PC-9 (cell line): ENCODE measurements at regions not wholly inside any gene's neighbourhood (a gene's known extent, or its start where the extent isn't known, plus 50 kb on each side); places are given as distances from the start of the nearest gene placed in this dataset.

ENCODE experiments used
- BruUV-seq: library from RNA; stranded (reverse); fragments of 400-500 nt; replicated peaks from 2 replicates; lab custom pipeline; 2021; lab: Mats Ljungman, UMichigan
- CTCF ChIA-PET: fragments of 300-600 bp; sonication (Branson Sonifier 250); formaldehyde crosslinking; loops from one replicate; lab custom pipeline; 2022; ENCODE audit warnings: antibody characterized with exemption; lab: Charles Lee
- POLR2A ChIA-PET: fragments of 300-600 bp; sonication (Branson Sonifier 250); formaldehyde crosslinking; loops from one replicate; lab custom pipeline; 2022; ENCODE audit warnings: antibody characterized with exemption; ENCODE audit not compliant: unreplicated experiment; lab: Charles Lee
- DNase-seq, 2 experiments: peaks; one replicate each; pipeline versions ENCODE4 v3.0.0 to v3.0.0-alpha.2; 2015 to 2022; ENCODE audit warnings: mixed read lengths in 1 of 2
- H2AFZ ChIP-seq: fragments of 200-600 bp; sonication (generic); 2 replicates; pipeline ENCODE4 v1.8.1; 2017; ENCODE audit warnings: antibody characterized with exemption
- H3F3A ChIP-seq: fragments of 200-600 bp; sonication (generic); 2 replicates; pipeline ENCODE4 v1.8.1; 2017; ENCODE audit warnings: antibody characterized with exemption, mild to moderate bottlenecking, low read depth; ENCODE audit not compliant: insufficient read depth
- H3K27ac ChIP-seq: fragments of 200-600 bp; sonication (generic); 2 replicates; pipeline ENCODE4 v1.6.1; 2016; ENCODE audit warnings: mixed run types
- H3K27me3 ChIP-seq: fragments of 200-600 bp; sonication (generic); 2 replicates; pipeline ENCODE4 v1.6.1; 2016; ENCODE audit warnings: low read depth, mixed run types; ENCODE audit not compliant: insufficient read depth
- H3K36me3 ChIP-seq: fragments of 200-600 bp; sonication (generic); 2 replicates; pipeline ENCODE4 v1.6.1; 2016; ENCODE audit warnings: low read depth, mixed run types
- H3K4me1 ChIP-seq: fragments of 200-600 bp; sonication (generic); replicated peaks from 2 replicates; pipeline ENCODE4 v1.6.1; 2016; ENCODE audit warnings: mixed run types; ENCODE audit not compliant: insufficient read depth
- H3K4me2 ChIP-seq: fragments of 200-600 bp; sonication (generic); 2 replicates; pipeline ENCODE4 v1.6.1; 2017; ENCODE audit warnings: mixed run types
- H3K4me3 ChIP-seq: fragments of 200-600 bp; sonication (generic); 2 replicates; pipeline ENCODE4 v1.6.1; 2016; ENCODE audit warnings: mixed run types
- H3K79me2 ChIP-seq: fragments of 200-600 bp; sonication (generic); 2 replicates; pipeline ENCODE4 v1.6.1; 2017; ENCODE audit warnings: low read depth, mixed run types
- H3K9me2 ChIP-seq: fragments of 200-600 bp; sonication (generic); 2 replicates; pipeline ENCODE4 v1.8.1; 2017; ENCODE audit warnings: mild to moderate bottlenecking; ENCODE audit not compliant: insufficient read depth
- H3K9me3 ChIP-seq: fragments of 200-600 bp; sonication (generic); 2 replicates; pipeline ENCODE4 v1.8.1; 2016; ENCODE audit warnings: low read depth; ENCODE audit not compliant: insufficient read depth
- H4K20me1 ChIP-seq: fragments of 200-600 bp; sonication (generic); 2 replicates; pipeline ENCODE4 v1.8.1; 2017; ENCODE audit not compliant: insufficient read depth
- EZH2 ChIP-seq: fragments of 200-600 bp; sonication (generic); IDR thresholded peaks from 2 replicates; pipeline ENCODE4 v1.8.0; 2017; ENCODE audit warnings: antibody characterized with exemption, low read depth
- intact Hi-C: fragments of 100-400 bp; cut with micrococcal nuclease; formaldehyde crosslinking; loops from one replicate; pipeline ENCODE4 v1.10.0; 2022; ENCODE audit not compliant: unreplicated experiment
- TF ChIP-seq, protein P1 (sequence below): fragments of 200-600 bp; sonication (generic); conservative IDR thresholded peaks from 2 replicates; pipeline ENCODE4 v1.6.1; 2017; ENCODE audit warnings: mixed run types, antibody characterized with exemption, mild to moderate bottlenecking, moderate library complexity

GRCh38 chr11:115736146-115736545 is 231.9 kb upstream of the CADM1 start:
- TF ChIP-seq, protein P1, sequence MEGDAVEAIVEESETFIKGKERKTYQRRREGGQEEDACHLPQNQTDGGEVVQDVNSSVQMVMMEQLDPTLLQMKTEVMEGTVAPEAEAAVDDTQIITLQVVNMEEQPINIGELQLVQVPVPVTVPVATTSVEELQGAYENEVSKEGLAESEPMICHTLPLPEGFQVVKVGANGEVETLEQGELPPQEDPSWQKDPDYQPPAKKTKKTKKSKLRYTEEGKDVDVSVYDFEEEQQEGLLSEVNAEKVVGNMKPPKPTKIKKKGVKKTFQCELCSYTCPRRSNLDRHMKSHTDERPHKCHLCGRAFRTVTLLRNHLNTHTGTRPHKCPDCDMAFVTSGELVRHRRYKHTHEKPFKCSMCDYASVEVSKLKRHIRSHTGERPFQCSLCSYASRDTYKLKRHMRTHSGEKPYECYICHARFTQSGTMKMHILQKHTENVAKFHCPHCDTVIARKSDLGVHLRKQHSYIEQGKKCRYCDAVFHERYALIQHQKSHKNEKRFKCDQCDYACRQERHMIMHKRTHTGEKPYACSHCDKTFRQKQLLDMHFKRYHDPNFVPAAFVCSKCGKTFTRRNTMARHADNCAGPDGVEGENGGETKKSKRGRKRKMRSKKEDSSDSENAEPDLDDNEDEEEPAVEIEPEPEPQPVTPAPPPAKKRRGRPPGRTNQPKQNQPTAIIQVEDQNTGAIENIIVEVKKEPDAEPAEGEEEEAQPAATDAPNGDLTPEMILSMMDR: no peak
- TF ChIP-seq EZH2: no peak
- Histone ChIP-seq H3K36me3 (no peaks in the 10 kb centered on the region), H3K27ac (no peak overlapping the region), H3K9me2 (no peaks in the 10 kb centered on the region), H2AFZ (no peak overlapping the region), H3K27me3 (peaks cover 44% of the 10 kb centered on the region), H3K4me3 (no peak overlapping the region), H4K20me1 (peaks cover 3% of the 10 kb centered on the region; the same call in 1 of the 2 replicates), H3K4me2 (no peak overlapping the region), H3K79me2 (no peaks in the 10 kb centered on the region), H3K4me1 (no peaks in the 10 kb centered on the region), H3F3A (no peaks in the 10 kb centered on the region), H3K9me3 (no peaks in the 10 kb centered on the region)
- no peak for DNase-seq
- ChIA-PET CTCF (no interaction called here), POLR2A (no interaction called here)
- no TSS peak for BruUV-seq
- intact Hi-C loops: no loop called here

DNA sequence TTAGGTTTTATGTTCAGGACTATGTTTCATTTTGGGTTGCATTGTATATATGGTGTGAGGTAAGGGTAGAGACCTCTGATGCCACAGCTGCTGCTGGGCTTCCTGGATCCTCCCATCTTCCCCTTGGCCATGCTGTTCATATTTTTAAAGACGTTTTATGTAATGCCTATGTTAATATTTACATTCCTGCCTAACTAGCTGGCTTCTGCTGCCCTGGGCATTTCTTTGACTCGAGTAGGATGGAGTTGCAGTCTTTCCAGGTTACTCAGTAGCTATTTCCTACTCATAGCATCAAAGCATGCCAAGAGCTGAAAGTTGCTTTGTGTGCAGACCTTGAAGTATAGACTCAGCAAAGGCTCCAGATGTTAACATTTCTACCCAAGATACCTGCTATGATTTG is 220.5 kb upstream of the CADM1 start:
- Histone ChIP-seq H3K9me3 (no peaks in the 10 kb centered on the region), H3K36me3 (no peaks in the 10 kb centered on the region), H3K4me2 (no peak overlapping the region), H3K4me1 (no peaks in the 10 kb centered on the region), H4K20me1 (no peaks in the 10 kb centered on the region), H2AFZ (no peak overlapping the region), H3K27me3 (peaks cover 8% of the 10 kb centered on the region; the same call in 1 of the 2 replicates), H3F3A (no peaks in the 10 kb centered on the region), H3K9me2 (no peaks in the 10 kb centered on the region), H3K79me2 (no peaks in the 10 kb centered on the region), H3K4me3 (no peak overlapping the region), H3K27ac (no peak overlapping the region)
- POLR2A ChIA-PET: no interaction called here
- DNase-seq: no peak
- BruUV-seq: no TSS peak
- CTCF ChIA-PET: no interaction called here
- TF ChIP-seq EZH2: no peak
- TF ChIP-seq, protein P1: no peak
- intact Hi-C loops: no loop called here

GRCh38 chr11:115722711-115723110 is 218.5 kb upstream of the CADM1 start:
- intact Hi-C loops: no loop called here
- TF ChIP-seq EZH2: no peak
- TF ChIP-seq, protein P1: no peak
- peaks cover 28% of the 10 kb centered on the region for H3K27me3 ChIP-seq
- H3K36me3 ChIP-seq: no peaks in the 10 kb centered on the region
- H3K4me2 ChIP-seq: no peak overlapping the region
- H3K9me2 ChIP-seq: no peaks in the 10 kb centered on the region
- no TSS peak for BruUV-seq
- no peak for DNase-seq
- no peak overlapping the region for H2AFZ ChIP-seq
- no peaks in the 10 kb centered on the region for H3K4me1 ChIP-seq
- POLR2A ChIA-PET: no interaction called here
- H3K79me2 ChIP-seq: no peaks in the 10 kb centered on the region
- H3K9me3 ChIP-seq: no peaks in the 10 kb centered on the region
- no peaks in the 10 kb centered on the region for H4K20me1 ChIP-seq
- no peaks in the 10 kb centered on the region for H3F3A ChIP-seq
- H3K27ac ChIP-seq: no peak overlapping the region
- CTCF ChIA-PET: no interaction called here
- H3K4me3 ChIP-seq: no peak overlapping the region
